Thyroid gland (tissue), 4 donors: ENCODE measurements at regions not wholly inside any gene's neighbourhood (a gene's known extent, or its start where the extent isn't known, plus 50 kb on each side); places are given as distances from the start of the nearest gene placed in this dataset.
"Not testable (repeated sequence)": the region's sequence is repeated elsewhere in the genome, so short reads cannot be mapped to it uniquely, and the experiment has no call there.

ENCODE experiments used
- DNase-seq, 2 donors: peaks; one replicate each; pipeline ENCODE4 v3.0.0-alpha.2; 2019
- H3K27ac ChIP-seq, 3 donors: fragments of 200-600 bp; sonication (generic); 1 replicate in 2 of 3; 2 replicates in 1 of 3; pipeline ENCODE4 v1.5.1; 2016 to 2019; ENCODE audit warnings: mild to moderate bottlenecking in 1 of 3, moderate library complexity in 1 of 3
- H3K27me3 ChIP-seq: fragments of 200-600 bp; sonication (generic); one replicate; pipeline ENCODE4 v1.5.1; 2019
- H3K36me3 ChIP-seq, 2 donors: fragments of 200-600 bp; sonication (generic); one replicate each; pipeline ENCODE4 v1.5.1; 2016 to 2019
- H3K4me1 ChIP-seq, 2 donors: fragments of 200-600 bp; sonication (generic); one replicate each; pipeline ENCODE4 v1.5.1; 2017 to 2019
- H3K4me3 ChIP-seq, 3 donors: fragments of 200-600 bp; sonication (generic); replicated peaks in 1 of 3; 1 replicate in 2 of 3; 2 replicates in 1 of 3; pipeline ENCODE4 v1.5.1; 2016; ENCODE audit warnings: mild to moderate bottlenecking in 1 of 3
- H3K9me3 ChIP-seq: fragments of 200-600 bp; sonication (generic); one replicate; pipeline ENCODE4 v1.5.1; 2017
- CTCF ChIP-seq, 6 experiments: fragments of 200-600 bp in 3 of 6; fragments of 450-650 bp in 3 of 6; sonication (generic) in 3 of 6; IDR thresholded peaks; one replicate each; pipeline ENCODE4 v1.5.1; 2016 to 2019; ENCODE audit warnings: antibody characterized with exemption in 6 of 6, mild to moderate bottlenecking in 2 of 6, inconsistent platforms in 1 of 6, moderate library complexity in 1 of 6
- POLR2A ChIP-seq, 2 donors: fragments of 450-650 bp; IDR thresholded peaks; one replicate each; pipeline ENCODE4 v1.6.1; 2017; ENCODE audit warnings: antibody characterized with exemption in 2 of 2, mild to moderate bottlenecking in 2 of 2, moderate library complexity in 1 of 2
- WGBS, 2 donors: methylation state at CpG; one replicate each; pipeline ENCODE4 v1.1.5; 2017; 5-methylcytosine and 5-hydroxymethylcytosine counted together
- intact Hi-C: fragments of 100-400 bp; cut with DNase I; formaldehyde crosslinking; loops from one replicate; pipeline ENCODE4 v1.15.1; 2023

DNA sequence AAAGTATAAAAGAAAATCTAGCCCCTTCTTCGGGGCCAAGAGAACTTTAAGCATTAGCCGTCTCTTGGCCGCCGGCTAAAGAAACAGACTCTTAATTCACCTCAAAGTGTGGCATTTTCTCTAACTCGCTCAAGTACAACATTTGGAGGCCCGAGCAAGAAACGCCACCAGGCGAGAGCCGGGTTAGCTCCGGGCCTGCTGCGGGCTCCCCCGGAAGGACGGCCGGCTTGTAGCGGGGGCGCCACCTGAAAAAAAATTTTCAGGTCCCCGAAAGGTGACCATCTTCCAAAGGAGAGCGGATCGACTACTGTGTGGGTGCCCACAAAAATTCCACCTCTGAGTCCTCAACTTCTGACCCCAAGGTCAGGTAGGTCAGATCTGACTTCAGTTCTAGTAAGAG, 156.0 kb downstream of the DEFB131A start:
- Histone ChIP-seq H3K9me3 (no peaks in the 10 kb centered on the region), H3K36me3 (no peaks in the 10 kb centered on the region), H3K27me3 (no peaks in the 10 kb centered on the region), H3K4me3 (no peak overlapping the region), H3K4me1 (peaks cover 0 to 4% of the 10 kb centered on the region in 2 donors), H3K27ac (no peak overlapping the region)
- intact Hi-C loops = no loop called here
- WGBS, 2 donors = 87 to 89% methylated on average over 19 of the region's 19 CpGs
- DNase-seq = no peak
- TF ChIP-seq POLR2A (IDR thresholded peaks at IDR 0.05) (no peak), CTCF (IDR thresholded peaks at IDR 0.05) (no peak)

DNA sequence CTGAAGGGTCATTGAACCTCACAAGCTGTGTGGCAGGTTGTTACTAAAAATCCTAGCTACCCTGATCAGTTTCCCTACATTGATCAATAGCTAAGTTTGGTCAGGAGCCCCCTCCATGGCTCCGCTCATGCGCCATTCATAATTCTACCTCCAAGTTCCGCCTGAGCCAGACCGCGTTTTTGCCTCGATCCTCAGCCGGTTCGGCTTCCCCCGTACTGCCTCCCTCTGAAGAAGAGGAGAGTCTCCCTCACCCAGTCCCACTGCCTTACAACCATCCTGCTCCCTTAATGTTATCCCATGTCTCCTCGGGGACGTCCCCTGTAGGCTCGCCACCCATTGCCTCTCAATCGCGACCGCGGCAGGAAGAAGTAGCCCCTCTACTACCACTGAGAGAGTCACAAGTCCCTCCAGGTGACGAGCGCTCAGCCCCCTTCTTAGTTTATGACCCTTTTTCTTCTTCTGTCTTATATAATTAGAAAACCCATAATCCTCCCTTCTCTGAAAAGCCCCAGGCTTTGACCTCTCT, 158.2 kb downstream of the DEFB131A start:
- TF ChIP-seq POLR2A (IDR thresholded peaks at IDR 0.05) (no peak), CTCF (IDR thresholded peaks at IDR 0.05) (no peak)
- intact Hi-C loops = no loop called here
- no peak overlapping the region for H3K27ac ChIP-seq

GRCh38 chr4:9604031-9604892, 160.0 kb downstream of the DEFB131A start:
- H3K27ac ChIP-seq = peak overlapping the region in 2 of 3 donors; percentile 4 to 28
- H3K4me1 ChIP-seq, H3K36me3 ChIP-seq, intact Hi-C loops, H3K27me3 ChIP-seq, H3K9me3 ChIP-seq, H3K4me3 ChIP-seq: not testable (repeated sequence)
- WGBS, 2 donors = 11 to 20% methylated on average over 17 of the region's 17 CpGs
- peak; percentile 70 for DNase-seq

More for the DNA sequence above, 158.2 kb downstream of the DEFB131A start:
- 85 to 86% methylated on average over 18 of the region's 18 CpGs for WGBS, 2 donors
- Histone ChIP-seq H3K36me3 (no peaks in the 10 kb centered on the region), H3K9me3 (no peaks in the 10 kb centered on the region), H3K4me1 (peaks cover 0 to 4% of the 10 kb centered on the region in 2 donors), H3K4me3 (no peak overlapping the region), H3K27me3 (no peaks in the 10 kb centered on the region)
- DNase-seq = no peak

DNA sequence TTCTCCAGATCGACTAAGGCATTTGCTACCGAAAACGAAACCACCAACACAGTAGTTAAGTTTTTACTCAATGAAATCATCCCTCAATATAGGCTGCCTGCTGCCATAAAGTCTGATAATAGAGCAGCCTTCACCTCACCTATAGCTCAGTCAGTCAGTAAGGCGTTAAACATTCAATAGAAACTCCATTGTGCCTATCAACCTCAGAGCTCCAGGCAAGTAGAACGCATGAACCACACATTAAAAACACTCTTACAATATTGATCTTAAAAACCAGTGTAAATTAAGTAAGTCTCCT, 160.6 kb downstream of the DEFB131A start:
- H3K36me3 ChIP-seq, intact Hi-C loops, H3K27ac ChIP-seq, H3K27me3 ChIP-seq, H3K4me1 ChIP-seq, H3K9me3 ChIP-seq, H3K4me3 ChIP-seq, DNase-seq: not testable (repeated sequence)
- WGBS, 2 donors = 54 to 61% methylated on average over 5 of the region's 5 CpGs

- H3K4me1 ChIP-seq = peaks cover 0 to 4% of the 10 kb centered on the region in 2 donors
- WGBS, 2 donors = 88 to 97% methylated on average over 4 of the region's 4 CpGs
- no peaks in the 10 kb centered on the region for H3K36me3 ChIP-seq
- intact Hi-C loops = no loop called here
- no peak for TF ChIP-seq POLR2A (IDR thresholded peaks at IDR 0.05)
- no peak for TF ChIP-seq CTCF (IDR thresholded peaks at IDR 0.05)
- no peak overlapping the region for H3K27ac ChIP-seq
- no peak overlapping the region for H3K4me3 ChIP-seq
- no peaks in the 10 kb centered on the region for H3K9me3 ChIP-seq
- no peak for DNase-seq
- no peaks in the 10 kb centered on the region for H3K27me3 ChIP-seq
Measured at GRCh38 chr4:9608300-9608699, 164.1 kb downstream of the DEFB131A start.

DNA sequence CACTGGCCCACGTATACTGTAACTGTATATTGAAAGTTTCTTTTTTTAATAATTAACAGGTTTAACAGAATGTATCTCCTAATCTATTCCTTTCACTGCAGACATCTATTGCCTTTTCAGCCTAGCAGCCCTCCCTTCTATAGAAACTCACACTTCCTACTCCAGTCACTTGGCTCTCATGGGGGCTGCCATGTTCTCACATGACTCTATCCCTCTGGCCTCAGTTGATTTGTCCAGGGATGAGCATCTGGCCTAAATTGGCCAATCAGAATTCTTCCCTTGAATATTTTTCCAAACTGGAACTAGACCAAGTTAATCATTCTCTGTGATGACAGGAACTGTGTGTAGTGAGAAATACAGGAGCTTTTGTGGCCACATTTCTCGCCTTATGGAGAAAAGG, 166.1 kb downstream of the DEFB131A start:
- H3K9me3 ChIP-seq, DNase-seq, H3K4me1 ChIP-seq, H3K4me3 ChIP-seq, intact Hi-C loops, H3K36me3 ChIP-seq, H3K27ac ChIP-seq, H3K27me3 ChIP-seq: not testable (repeated sequence)
- 96 to 97% methylated on average over 2 of the region's 2 CpGs for WGBS, 2 donors
